ENCODE measurements at regions not wholly inside any gene's neighbourhood (a gene's known extent, or its start where the extent isn't known, plus 50 kb on each side); places are given as distances from the start of the nearest gene placed in this dataset.
"Not testable (repeated sequence)": the region's sequence is repeated elsewhere in the genome, so short reads cannot be mapped to it uniquely, and the experiment has no call there.

- Histone ChIP-seq H3K27me3 (ENCODE audit: control insufficient read depth in 1 of 2, insufficient read depth in 2 of 2, low read length in 2 of 2) (no peaks in the 10 kb centered on the region), H3K27ac (ENCODE audit: low read depth in 2 of 2, low read length in 1 of 2) (no peak overlapping the region), H3K9me3 (ENCODE audit: control insufficient read depth in 2 of 2, insufficient read depth in 1 of 2, low read depth in 1 of 2, low read length in 1 of 2) (no peaks in the 10 kb centered on the region), H3K4me3 (ENCODE audit: low read depth in 1 of 2, low read length in 2 of 2) (no peak overlapping the region), H3K36me3 (ENCODE audit: control insufficient read depth in 2 of 2, insufficient read depth in 2 of 2, low read length in 1 of 2) (no peaks in the 10 kb centered on the region), H3K4me1 (ENCODE audit: control insufficient read depth in 2 of 2, insufficient read depth in 2 of 2, low read length in 1 of 2) (no peaks in the 10 kb centered on the region)
- 57 to 58% methylated on average over 3 of the region's 3 CpGs for WGBS, 2 donors
These were observed 208.6 kb upstream of the SLC7A11 start for GRCh38 chr4:138450546-138451275.

GRCh38 chr4:138449938-138450337, 207.8 kb upstream of the SLC7A11 start:
- Histone ChIP-seq H3K4me1 (ENCODE audit: control insufficient read depth in 2 of 2, insufficient read depth in 2 of 2, low read length in 1 of 2) (no peaks in the 10 kb centered on the region), H3K9me3 (ENCODE audit: control insufficient read depth in 2 of 2, insufficient read depth in 1 of 2, low read depth in 1 of 2, low read length in 1 of 2) (no peaks in the 10 kb centered on the region), H3K27me3 (ENCODE audit: control insufficient read depth in 1 of 2, insufficient read depth in 2 of 2, low read length in 2 of 2) (no peaks in the 10 kb centered on the region), H3K36me3 (ENCODE audit: control insufficient read depth in 2 of 2, insufficient read depth in 2 of 2, low read length in 1 of 2) (no peaks in the 10 kb centered on the region), H3K27ac (ENCODE audit: low read depth in 2 of 2, low read length in 1 of 2) (no peak overlapping the region), H3K4me3 (ENCODE audit: low read depth in 1 of 2, low read length in 2 of 2) (no peak overlapping the region)
- 59 to 65% methylated on average over 3 of the region's 3 CpGs for WGBS, 2 donors

- Histone ChIP-seq H3K36me3 (ENCODE audit: control insufficient read depth in 2 of 2, insufficient read depth in 2 of 2, low read length in 1 of 2) (no peaks in the 10 kb centered on the region), H3K9me3 (ENCODE audit: control insufficient read depth in 2 of 2, insufficient read depth in 1 of 2, low read depth in 1 of 2, low read length in 1 of 2) (no peaks in the 10 kb centered on the region), H3K4me3 (ENCODE audit: low read depth in 1 of 2, low read length in 2 of 2) (no peak overlapping the region), H3K27me3 (ENCODE audit: control insufficient read depth in 1 of 2, insufficient read depth in 2 of 2, low read length in 2 of 2) (no peaks in the 10 kb centered on the region), H3K4me1 (ENCODE audit: control insufficient read depth in 2 of 2, insufficient read depth in 2 of 2, low read length in 1 of 2) (no peaks in the 10 kb centered on the region), H3K27ac (ENCODE audit: low read depth in 2 of 2, low read length in 1 of 2) (no peak overlapping the region)
- 45 to 61% methylated on average over 1 of the region's 1 CpG for WGBS, 2 donors
These were observed 206.0 kb upstream of the SLC7A11 start for GRCh38 chr4:138448169-138448568.

GRCh38 chr4:138446456-138446855, 204.3 kb upstream of the SLC7A11 start:
- Histone ChIP-seq H3K4me1 (ENCODE audit: control insufficient read depth in 2 of 2, insufficient read depth in 2 of 2, low read length in 1 of 2) (no peaks in the 10 kb centered on the region), H3K36me3 (ENCODE audit: control insufficient read depth in 2 of 2, insufficient read depth in 2 of 2, low read length in 1 of 2) (no peaks in the 10 kb centered on the region), H3K27ac (ENCODE audit: low read depth in 2 of 2, low read length in 1 of 2) (no peak overlapping the region), H3K9me3 (ENCODE audit: control insufficient read depth in 2 of 2, insufficient read depth in 1 of 2, low read depth in 1 of 2, low read length in 1 of 2) (no peaks in the 10 kb centered on the region), H3K4me3 (ENCODE audit: low read depth in 1 of 2, low read length in 2 of 2) (no peak overlapping the region), H3K27me3 (ENCODE audit: control insufficient read depth in 1 of 2, insufficient read depth in 2 of 2, low read length in 2 of 2) (no peaks in the 10 kb centered on the region)
- WGBS, 2 donors, result 92 to 94% methylated on average over 5 of the region's 5 CpGs

GRCh38 chr4:138445098-138445497, 202.9 kb upstream of the SLC7A11 start:
- Histone ChIP-seq H3K36me3 (ENCODE audit: control insufficient read depth in 2 of 2, insufficient read depth in 2 of 2, low read length in 1 of 2) (no peaks in the 10 kb centered on the region), H3K4me1 (ENCODE audit: control insufficient read depth in 2 of 2, insufficient read depth in 2 of 2, low read length in 1 of 2) (no peaks in the 10 kb centered on the region), H3K9me3 (ENCODE audit: control insufficient read depth in 2 of 2, insufficient read depth in 1 of 2, low read depth in 1 of 2, low read length in 1 of 2) (no peaks in the 10 kb centered on the region), H3K4me3 (ENCODE audit: low read depth in 1 of 2, low read length in 2 of 2) (no peak overlapping the region), H3K27ac (ENCODE audit: low read depth in 2 of 2, low read length in 1 of 2) (no peak overlapping the region), H3K27me3 (ENCODE audit: control insufficient read depth in 1 of 2, insufficient read depth in 2 of 2, low read length in 2 of 2) (no peaks in the 10 kb centered on the region)
- WGBS, 2 donors, result 61 to 63% methylated on average over 3 of the region's 3 CpGs

- H3K4me3 ChIP-seq (ENCODE audit: low read depth in 1 of 2, low read length in 2 of 2), result no peak overlapping the region
- no peaks in the 10 kb centered on the region for H3K9me3 ChIP-seq (ENCODE audit: control insufficient read depth in 2 of 2, insufficient read depth in 1 of 2, low read depth in 1 of 2, low read length in 1 of 2)
- H3K4me1 ChIP-seq (ENCODE audit: control insufficient read depth in 2 of 2, insufficient read depth in 2 of 2, low read length in 1 of 2), result no peaks in the 10 kb centered on the region
- no peak overlapping the region for H3K27ac ChIP-seq (ENCODE audit: low read depth in 2 of 2, low read length in 1 of 2)
- 66 to 89% methylated on average over 2 of the region's 2 CpGs for WGBS, 2 donors
- H3K27me3 ChIP-seq (ENCODE audit: control insufficient read depth in 1 of 2, insufficient read depth in 2 of 2, low read length in 2 of 2), result no peaks in the 10 kb centered on the region
- no peaks in the 10 kb centered on the region for H3K36me3 ChIP-seq (ENCODE audit: control insufficient read depth in 2 of 2, insufficient read depth in 2 of 2, low read length in 1 of 2)
These were observed 202.1 kb upstream of the SLC7A11 start for GRCh38 chr4:138444260-138444659.

GRCh38 chr4:138439143-138439581, 197.0 kb upstream of the SLC7A11 start:
- H3K27me3 ChIP-seq (ENCODE audit: control insufficient read depth in 1 of 2, insufficient read depth in 2 of 2, low read length in 2 of 2), result no peaks in the 10 kb centered on the region
- WGBS, 2 donors, result 51 to 63% methylated on average over 5 of the region's 5 CpGs
- no peak overlapping the region for H3K27ac ChIP-seq (ENCODE audit: low read depth in 2 of 2, low read length in 1 of 2)
- no peaks in the 10 kb centered on the region for H3K36me3 ChIP-seq (ENCODE audit: control insufficient read depth in 2 of 2, insufficient read depth in 2 of 2, low read length in 1 of 2)
- no peaks in the 10 kb centered on the region for H3K4me1 ChIP-seq (ENCODE audit: control insufficient read depth in 2 of 2, insufficient read depth in 2 of 2, low read length in 1 of 2)
- H3K4me3 ChIP-seq (ENCODE audit: low read depth in 1 of 2, low read length in 2 of 2), result no peak overlapping the region
- H3K9me3 ChIP-seq (ENCODE audit: control insufficient read depth in 2 of 2, insufficient read depth in 1 of 2, low read depth in 1 of 2, low read length in 1 of 2), result no peaks in the 10 kb centered on the region

- Histone ChIP-seq H3K9me3 (ENCODE audit: control insufficient read depth in 2 of 2, insufficient read depth in 1 of 2, low read depth in 1 of 2, low read length in 1 of 2) (no peaks in the 10 kb centered on the region), H3K27ac (ENCODE audit: low read depth in 2 of 2, low read length in 1 of 2) (no peak overlapping the region), H3K4me1 (ENCODE audit: control insufficient read depth in 2 of 2, insufficient read depth in 2 of 2, low read length in 1 of 2) (no peaks in the 10 kb centered on the region), H3K4me3 (ENCODE audit: low read depth in 1 of 2, low read length in 2 of 2) (no peak overlapping the region), H3K27me3 (ENCODE audit: control insufficient read depth in 1 of 2, insufficient read depth in 2 of 2, low read length in 2 of 2) (no peaks in the 10 kb centered on the region), H3K36me3 (ENCODE audit: control insufficient read depth in 2 of 2, insufficient read depth in 2 of 2, low read length in 1 of 2) (no peaks in the 10 kb centered on the region)
These were observed 196.5 kb upstream of the SLC7A11 start for GRCh38 chr4:138438608-138439007.

GRCh38 chr4:138437263-138437851, 195.2 kb upstream of the SLC7A11 start:
- 92 to 93% methylated on average over 1 of the region's 1 CpG for WGBS, 2 donors

GRCh38 chr4:138435733-138436132, 193.6 kb upstream of the SLC7A11 start:
- H3K4me1 ChIP-seq (ENCODE audit: control insufficient read depth in 2 of 2, insufficient read depth in 2 of 2, low read length in 1 of 2); H3K36me3 ChIP-seq (ENCODE audit: control insufficient read depth in 2 of 2, insufficient read depth in 2 of 2, low read length in 1 of 2); H3K27me3 ChIP-seq (ENCODE audit: control insufficient read depth in 1 of 2, insufficient read depth in 2 of 2, low read length in 2 of 2); H3K9me3 ChIP-seq (ENCODE audit: control insufficient read depth in 2 of 2, insufficient read depth in 1 of 2, low read depth in 1 of 2, low read length in 1 of 2); H3K4me3 ChIP-seq (ENCODE audit: low read depth in 1 of 2, low read length in 2 of 2); H3K27ac ChIP-seq (ENCODE audit: low read depth in 2 of 2, low read length in 1 of 2): not testable (repeated sequence)
- WGBS, 2 donors, result 92 to 93% methylated on average over 2 of the region's 2 CpGs

More at GRCh38 chr4:138437263-138437851, 195.2 kb upstream of the SLC7A11 start:
- no peaks in the 10 kb centered on the region for H3K36me3 ChIP-seq (ENCODE audit: control insufficient read depth in 2 of 2, insufficient read depth in 2 of 2, low read length in 1 of 2)
- no peaks in the 10 kb centered on the region for H3K4me1 ChIP-seq (ENCODE audit: control insufficient read depth in 2 of 2, insufficient read depth in 2 of 2, low read length in 1 of 2)
- no peaks in the 10 kb centered on the region for H3K9me3 ChIP-seq (ENCODE audit: control insufficient read depth in 2 of 2, insufficient read depth in 1 of 2, low read depth in 1 of 2, low read length in 1 of 2)
- no peak overlapping the region for H3K27ac ChIP-seq (ENCODE audit: low read depth in 2 of 2, low read length in 1 of 2)
- no peak overlapping the region for H3K4me3 ChIP-seq (ENCODE audit: low read depth in 1 of 2, low read length in 2 of 2)
- H3K27me3 ChIP-seq (ENCODE audit: control insufficient read depth in 1 of 2, insufficient read depth in 2 of 2, low read length in 2 of 2), result no peaks in the 10 kb centered on the region
